GDM1 (cell line): ENCODE measurements at regions not wholly inside any gene's neighbourhood (a gene's known extent, or its start where the extent isn't known, plus 50 kb on each side); places are given as distances from the start of the nearest gene placed in this dataset.
"Not testable (repeated sequence)": the region's sequence is repeated elsewhere in the genome, so short reads cannot be mapped to it uniquely, and the experiment has no call there.

ENCODE experiments used
- DNase-seq: peaks from one replicate; lab custom pipeline; 2025; lab: John Stamatoyannopoulos, UW

GRCh38 chr17:55909776-55910175 lies 158.9 kb downstream of the PCTP start:
- no peak for DNase-seq

- no peak for DNase-seq
Observed at GRCh38 chr17:55911186-55911585, 160.3 kb downstream of the PCTP start.

DNA sequence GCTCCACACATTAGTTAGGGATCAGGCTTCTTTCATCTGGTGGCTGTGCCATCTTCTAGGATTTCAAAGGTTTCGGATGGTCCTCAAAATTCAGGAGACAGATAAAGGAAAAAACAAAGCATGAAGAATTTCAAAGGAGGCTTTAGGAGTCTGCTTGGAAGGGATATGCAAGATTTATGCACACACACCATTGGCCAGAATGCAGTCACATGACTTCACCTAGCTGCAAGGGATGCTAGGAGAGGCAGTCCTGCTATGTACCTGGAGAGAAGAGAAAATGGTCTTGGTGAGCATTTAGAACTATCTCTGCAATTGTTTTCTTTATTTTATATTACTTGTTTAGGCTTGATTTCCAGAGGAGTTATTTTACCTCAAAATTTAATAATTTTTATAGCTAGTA lies 174.6 kb downstream of the PCTP start:
- no peak for DNase-seq

- DNase-seq = no peak
Observed at GRCh38 chr17:55926276-55926990, 175.6 kb downstream of the PCTP start.

- no peak for DNase-seq
Observed at GRCh38 chr17:55930291-55930809, 179.5 kb downstream of the PCTP start.

- DNase-seq = no peak
Observed at GRCh38 chr17:55931446-55931845, 180.6 kb downstream of the PCTP start.

DNA sequence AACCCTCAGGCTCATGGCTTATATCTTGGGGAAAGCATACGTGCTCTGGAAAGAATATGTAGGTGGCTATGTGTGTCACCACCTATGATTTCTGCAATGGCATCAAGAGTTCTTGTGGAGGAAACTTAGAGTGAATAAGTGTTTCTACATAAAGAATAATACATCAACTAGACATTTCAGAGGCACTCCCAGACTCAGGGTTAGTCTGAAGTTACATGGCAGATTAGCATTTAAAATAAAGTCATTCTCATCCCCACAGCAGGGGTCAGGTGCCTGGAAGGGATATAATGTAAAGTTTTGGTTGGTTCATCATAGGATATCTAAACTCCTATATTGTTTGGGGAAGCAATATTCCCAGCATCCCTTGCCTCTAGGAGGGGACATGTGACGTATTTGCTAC lies 182.1 kb downstream of the PCTP start:
- DNase-seq = no peak

- DNase-seq = not testable (repeated sequence)
Observed at GRCh38 chr17:55939181-55939810, 188.4 kb downstream of the PCTP start.

- DNase-seq = no peak
Observed at GRCh38 chr17:55959756-55960155, 193.5 kb upstream of the ANKFN1 start.

- DNase-seq = no peak
Observed at GRCh38 chr17:55961386-55961785, 191.9 kb upstream of the ANKFN1 start.

- DNase-seq = no peak
Observed at GRCh38 chr17:55962951-55963401, 190.3 kb upstream of the ANKFN1 start.

- no peak for DNase-seq
Observed at GRCh38 chr17:55964191-55964590, 189.1 kb upstream of the ANKFN1 start.

GRCh38 chr17:55965051-55965450 lies 188.2 kb upstream of the ANKFN1 start:
- DNase-seq = no peak

DNA sequence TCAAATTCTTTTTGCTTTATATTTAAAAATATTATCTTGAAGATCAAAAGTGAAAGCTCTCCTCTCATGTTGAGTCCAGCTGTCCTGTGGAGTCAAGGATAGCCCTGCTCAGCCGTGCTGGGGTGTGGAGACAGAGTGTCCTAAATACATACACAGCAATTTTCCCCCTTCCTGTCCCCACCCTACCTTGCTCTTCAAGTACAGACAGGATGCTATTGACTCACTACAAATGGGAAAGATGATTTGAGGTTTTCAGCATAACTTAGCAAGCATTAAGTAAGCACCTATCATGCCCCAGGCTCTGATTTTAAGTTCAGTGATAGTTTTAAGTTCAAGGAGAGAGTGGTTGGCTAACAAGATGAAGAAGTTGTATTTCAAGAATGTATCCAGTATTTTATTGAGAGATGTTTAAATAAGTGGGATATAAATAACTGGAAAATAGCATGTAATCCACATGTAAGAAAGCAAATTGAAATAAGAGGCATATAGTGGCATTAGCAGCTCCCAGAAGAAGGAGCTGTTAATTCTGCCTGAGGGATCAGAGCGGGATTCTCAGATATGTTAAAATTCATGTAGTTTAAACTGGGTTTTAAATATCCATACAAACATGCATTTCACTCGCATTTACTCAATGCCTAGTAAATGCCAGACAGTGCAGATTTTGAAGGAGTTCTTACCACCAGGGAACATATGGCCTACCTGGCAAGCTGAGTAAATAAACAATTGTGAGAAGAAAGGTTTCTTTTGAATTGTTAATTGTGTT lies 183.5 kb upstream of the ANKFN1 start:
- DNase-seq = no peak

- DNase-seq = no peak
Observed at GRCh38 chr17:55978578-55978977, 174.7 kb upstream of the ANKFN1 start.

- DNase-seq = no peak
Observed at GRCh38 chr17:55983096-55983495, 170.2 kb upstream of the ANKFN1 start.

DNA sequence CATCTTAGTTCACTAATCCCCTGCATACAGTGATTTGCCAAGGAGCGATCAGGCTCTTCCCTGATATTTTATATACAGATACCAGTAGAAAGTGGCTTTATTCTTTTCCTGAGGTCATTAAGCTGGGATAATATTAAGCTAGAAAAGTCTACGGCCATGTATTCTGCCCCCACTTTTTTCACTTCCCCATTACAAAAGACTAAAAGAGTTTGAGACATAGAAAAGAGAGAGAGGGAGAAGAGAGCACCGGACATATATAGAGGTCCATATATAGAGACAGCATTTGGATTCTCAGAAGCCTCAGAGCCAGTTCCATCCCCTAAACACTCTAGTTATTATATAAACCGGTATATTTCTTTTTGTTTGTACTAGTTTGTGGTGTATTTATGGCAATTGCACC lies 166.5 kb upstream of the ANKFN1 start:
- no peak for DNase-seq

DNA sequence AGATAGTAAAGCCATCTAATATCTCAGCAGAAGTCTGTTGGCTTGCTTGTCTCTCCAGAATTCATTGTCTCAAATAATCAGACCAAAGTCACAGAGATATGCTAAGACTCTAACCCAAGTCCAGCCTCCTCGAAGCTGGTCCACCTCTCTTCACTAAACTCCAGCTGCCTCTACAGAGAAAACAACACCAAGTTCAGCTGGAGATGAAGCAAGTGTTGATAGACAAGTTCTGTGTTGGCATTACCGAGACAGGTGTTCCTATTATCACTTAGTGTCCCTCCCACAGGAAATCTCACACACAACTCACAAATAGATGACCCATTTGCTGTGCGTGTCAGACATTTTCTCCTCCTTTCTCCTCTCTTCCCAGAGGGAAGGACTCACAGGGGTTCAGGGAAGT lies 164.4 kb upstream of the ANKFN1 start:
- no peak for DNase-seq

DNA sequence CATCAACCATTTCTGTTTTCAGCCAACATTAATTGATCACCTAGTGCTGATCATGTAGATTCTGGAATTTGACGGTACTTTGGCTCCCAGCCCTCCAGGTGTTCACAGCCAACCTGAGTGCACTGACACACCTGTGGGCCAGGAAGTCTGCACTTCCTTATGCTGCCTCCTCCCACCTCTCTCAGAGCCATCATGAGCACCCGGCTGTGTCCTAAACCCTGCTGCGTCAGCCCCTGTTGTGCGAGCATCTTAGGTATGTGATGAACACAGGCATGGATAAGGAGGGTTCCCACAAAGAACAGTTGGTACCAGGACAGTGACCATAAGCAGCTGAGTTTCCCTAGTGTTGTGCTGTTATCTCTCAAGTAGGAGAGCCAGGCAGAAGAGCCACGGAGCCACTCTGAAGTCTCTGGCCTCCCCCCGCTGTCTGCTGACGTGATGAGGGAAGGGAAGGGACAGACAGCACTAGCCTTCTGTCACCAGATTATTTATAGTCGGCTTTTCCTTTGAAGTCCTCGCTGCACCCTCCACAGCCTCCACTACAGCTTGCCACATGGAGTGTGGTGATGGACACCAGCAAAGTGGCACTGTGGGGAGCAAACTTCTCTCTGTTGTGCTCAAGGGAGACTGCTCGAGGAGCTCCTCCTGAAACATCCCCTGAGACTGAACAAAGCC lies 162.8 kb upstream of the ANKFN1 start:
- no peak for DNase-seq

DNA sequence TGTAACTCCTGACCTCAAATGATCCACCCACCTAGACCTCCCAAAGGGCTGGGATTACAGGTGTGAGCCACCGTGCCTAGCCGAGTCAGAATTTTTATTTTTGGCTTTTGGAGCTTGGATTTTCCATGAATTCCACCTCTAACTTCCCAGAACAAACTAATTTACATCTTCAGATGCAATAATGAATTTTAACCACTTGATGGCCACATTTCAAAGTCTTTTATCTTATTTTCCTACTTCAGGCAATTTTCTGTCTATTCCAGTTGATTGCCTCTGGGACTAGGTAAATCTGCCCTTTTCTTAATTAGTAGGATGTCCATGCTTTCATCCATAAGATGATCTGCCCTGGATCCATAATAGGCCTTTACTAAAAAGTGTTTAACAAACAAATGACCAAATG lies 156.4 kb upstream of the ANKFN1 start:
- no peak for DNase-seq

DNA sequence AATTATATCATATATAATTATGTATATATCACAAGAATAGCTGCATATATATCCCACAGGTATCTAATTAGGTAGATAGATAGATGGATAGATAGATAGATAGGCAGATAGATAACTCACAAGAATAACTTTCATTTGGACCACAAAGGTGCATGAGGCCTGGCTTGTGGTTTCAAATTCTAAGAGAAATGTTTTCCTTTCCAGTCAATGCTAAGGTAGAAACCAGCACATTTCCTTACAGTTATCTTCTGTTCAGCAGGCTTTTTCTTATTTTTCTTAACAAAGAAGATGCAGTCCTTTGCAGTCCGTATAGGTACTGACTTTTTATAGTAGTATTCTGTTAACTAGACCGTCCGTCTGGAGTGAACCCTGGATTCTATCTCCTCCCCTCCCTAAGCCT lies 152.9 kb upstream of the ANKFN1 start:
- DNase-seq = no peak

DNA sequence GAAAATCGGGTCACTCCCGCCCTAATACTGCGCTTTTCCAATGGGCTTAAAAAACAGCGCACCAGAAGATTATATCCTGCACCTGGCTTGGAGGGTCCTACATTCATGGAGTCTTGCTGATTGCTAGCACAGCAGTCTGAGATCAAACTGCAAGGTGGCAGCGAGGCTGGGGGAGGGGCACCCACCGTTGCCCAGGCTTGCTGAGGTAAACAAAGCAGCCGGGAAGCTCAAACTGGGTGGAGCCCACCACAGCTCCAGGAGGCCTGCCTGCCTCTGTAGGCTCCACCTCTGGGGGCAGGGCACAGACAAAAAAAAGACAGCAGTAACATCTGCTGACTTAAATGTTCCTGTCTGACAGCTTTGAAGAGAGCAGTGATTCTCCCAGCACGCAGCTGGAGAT lies 150.6 kb upstream of the ANKFN1 start:
- DNase-seq = not testable (repeated sequence)
